Osteocyte (in vitro differentiated cells): ENCODE measurements at regions not wholly inside any gene's neighbourhood (a gene's known extent, or its start where the extent isn't known, plus 50 kb on each side); places are given as distances from the start of the nearest gene placed in this dataset.

Source experiments
- DNase-seq: peaks from one replicate; pipeline ENCODE4 v3.0.0; 2021; ENCODE audit warnings: mixed read lengths; ENCODE audit not compliant: unreplicated experiment; ENCODE audit errors: extremely low spot score
- H3K27ac Mint-ChIP-seq: one replicate; pipeline ENCODE4 v1.8.0; 2021; ENCODE audit warnings: mild to moderate bottlenecking, mixed read lengths; ENCODE audit not compliant: unreplicated experiment
- H3K27me3 Mint-ChIP-seq: one replicate; pipeline ENCODE4 v1.8.0; 2021; ENCODE audit warnings: mixed read lengths; ENCODE audit not compliant: unreplicated experiment
- H3K36me3 Mint-ChIP-seq: one replicate; pipeline ENCODE4 v1.8.0; 2021; ENCODE audit warnings: mixed read lengths; ENCODE audit not compliant: unreplicated experiment
- H3K4me1 Mint-ChIP-seq: one replicate; pipeline ENCODE4 v1.8.0; 2021; ENCODE audit warnings: mixed read lengths; ENCODE audit not compliant: unreplicated experiment
- H3K4me3 Mint-ChIP-seq: one replicate; pipeline ENCODE4 v1.8.0; 2021; ENCODE audit warnings: mild to moderate bottlenecking, moderate library complexity, mixed read lengths; ENCODE audit not compliant: unreplicated experiment
- H3K9me3 Mint-ChIP-seq: one replicate; pipeline ENCODE4 v1.8.0; 2021; ENCODE audit warnings: mixed read lengths; ENCODE audit not compliant: unreplicated experiment
- CTCF ChIP-seq: fragments of 200-600 bp; sonication (generic); IDR thresholded peaks from 2 replicates; pipeline ENCODE4 v1.5.0; 2021; ENCODE audit warnings: antibody characterized with exemption, mild to moderate bottlenecking, moderate library complexity

GRCh38 chr1:244288663-244289062 lies 163.0 kb downstream of the ADSS2 start:
- Mint-ChIP-seq H3K27me3 (no peaks in the 10 kb centered on the region), H3K27ac (no peak overlapping the region), H3K9me3 (peaks cover 6% of the 10 kb centered on the region), H3K4me3 (no peak overlapping the region), H3K36me3 (no peaks in the 10 kb centered on the region), H3K4me1 (no peaks in the 10 kb centered on the region)
- no peak for DNase-seq
- TF ChIP-seq CTCF: no peak

GRCh38 chr1:244289991-244290785 lies 161.5 kb downstream of the ADSS2 start:
- Mint-ChIP-seq H3K9me3 (peaks cover 6% of the 10 kb centered on the region), H3K4me1 (no peaks in the 10 kb centered on the region), H3K36me3 (no peaks in the 10 kb centered on the region), H3K27ac (no peak overlapping the region), H3K27me3 (no peaks in the 10 kb centered on the region), H3K4me3 (no peak overlapping the region)
- no peak for TF ChIP-seq CTCF
- DNase-seq: no peak

- no peak for DNase-seq
- Mint-ChIP-seq H3K36me3 (no peaks in the 10 kb centered on the region), H3K27ac (no peak overlapping the region), H3K4me1 (no peaks in the 10 kb centered on the region), H3K4me3 (no peak overlapping the region), H3K9me3 (peaks cover 6% of the 10 kb centered on the region), H3K27me3 (no peaks in the 10 kb centered on the region)
- TF ChIP-seq CTCF: no peak
These were observed 160.2 kb downstream of the ADSS2 start for GRCh38 chr1:244291236-244292201.

- Mint-ChIP-seq H3K4me1 (peaks cover 6% of the 10 kb centered on the region), H3K9me3 (no peaks in the 10 kb centered on the region), H3K4me3 (no peak overlapping the region), H3K36me3 (no peaks in the 10 kb centered on the region), H3K27ac (no peak overlapping the region), H3K27me3 (no peaks in the 10 kb centered on the region)
- no peak for DNase-seq
- no peak for TF ChIP-seq CTCF
These were observed 157.0 kb downstream of the ADSS2 start for GRCh38 chr1:244294599-244295224.
